GM23248 (cell line): ENCODE measurements at regions not wholly inside any gene's neighbourhood (a gene's known extent, or its start where the extent isn't known, plus 50 kb on each side); places are given as distances from the start of the nearest gene placed in this dataset.

ENCODE experiments used
- DNase-seq: peaks from one replicate; pipeline ENCODE4 v3.0.0-alpha.2; 2015
- H2AFZ ChIP-seq: fragments of 200-600 bp; sonication (generic); 2 replicates; pipeline ENCODE4 v1.6.1; 2016; ENCODE audit warnings: antibody characterized with exemption
- H3F3A ChIP-seq: fragments of 200-600 bp; sonication (generic); 2 replicates; pipeline ENCODE4 v1.6.1; 2016; ENCODE audit warnings: mild to moderate bottlenecking, antibody characterized with exemption, mixed run types; ENCODE audit not compliant: insufficient read depth
- H3K27ac ChIP-seq: fragments of 200-600 bp; sonication (generic); 2 replicates; pipeline ENCODE4 v1.5.1; 2016; ENCODE audit warnings: mild to moderate bottlenecking
- H3K27me3 ChIP-seq: fragments of 200-600 bp; sonication (generic); replicated peaks from 2 replicates; pipeline ENCODE4 v1.6.1; 2016; ENCODE audit warnings: mild to moderate bottlenecking; ENCODE audit not compliant: insufficient read depth
- H3K36me3 ChIP-seq: fragments of 200-600 bp; sonication (generic); 2 replicates; pipeline ENCODE4 v1.6.1; 2016; ENCODE audit warnings: low read depth, mild to moderate bottlenecking
- H3K4me1 ChIP-seq: fragments of 200-600 bp; sonication (generic); 2 replicates; pipeline ENCODE4 v1.6.1; 2016; ENCODE audit warnings: mild to moderate bottlenecking; ENCODE audit not compliant: insufficient read depth
- H3K4me2 ChIP-seq: fragments of 200-600 bp; sonication (generic); one replicate; pipeline ENCODE4 v1.6.1; 2016; ENCODE audit warnings: mild to moderate bottlenecking; ENCODE audit not compliant: unreplicated experiment
- H3K4me3 ChIP-seq: fragments of 200-600 bp; sonication (generic); 2 replicates; pipeline ENCODE4 v1.5.1; 2016; ENCODE audit warnings: mild to moderate bottlenecking
- H3K79me2 ChIP-seq: fragments of 200-600 bp; sonication (generic); 2 replicates; pipeline ENCODE4 v1.6.1; 2016; ENCODE audit warnings: mild to moderate bottlenecking; ENCODE audit not compliant: insufficient read depth
- H3K9ac ChIP-seq: fragments of 200-600 bp; sonication (generic); 2 replicates; pipeline ENCODE4 v1.6.1; 2016; ENCODE audit warnings: mild to moderate bottlenecking
- H3K9me2 ChIP-seq: fragments of 200-600 bp; sonication (generic); 2 replicates; pipeline ENCODE4 v1.6.1; 2016; ENCODE audit warnings: mixed run types, mild to moderate bottlenecking, moderate library complexity; ENCODE audit not compliant: insufficient read depth
- H3K9me3 ChIP-seq: fragments of 200-600 bp; sonication (generic); one replicate; pipeline ENCODE4 v1.6.1; 2017; ENCODE audit warnings: low read depth
- H4K20me1 ChIP-seq: fragments of 200-600 bp; sonication (generic); 2 replicates; pipeline ENCODE4 v1.6.0; 2016; ENCODE audit not compliant: insufficient read depth
- EZH2 ChIP-seq: fragments of 200-600 bp; sonication (generic); IDR thresholded peaks from 2 replicates; pipeline ENCODE4 v1.6.1; 2018; ENCODE audit warnings: antibody characterized with exemption, mild to moderate bottlenecking; ENCODE audit not compliant: insufficient read depth, poor library complexity, severe bottlenecking
- EZH2phosphoT487 ChIP-seq: fragments of 200-600 bp; sonication (generic); IDR thresholded peaks from 2 replicates; pipeline ENCODE4 v1.6.1; 2018; ENCODE audit warnings: antibody characterized with exemption, moderate library complexity, mild to moderate bottlenecking, low read depth; ENCODE audit not compliant: insufficient read depth
- WGBS, 2 experiments: methylation state at CpG; one replicate each; pipeline ENCODE4 v1.1.6; 2015 to 2017; ENCODE audit warnings: low lambda C conversion rate in 2 of 2, low coverage in 1 of 2; ENCODE audit errors: missing lambda C conversion rate in 2 of 2; 5-methylcytosine and 5-hydroxymethylcytosine counted together
- in situ Hi-C: fragments of 300-500 bp; cut with MboI; formaldehyde crosslinking; loops from 2 replicates; pipeline ENCODE4 v1.15.0; 2020

DNA sequence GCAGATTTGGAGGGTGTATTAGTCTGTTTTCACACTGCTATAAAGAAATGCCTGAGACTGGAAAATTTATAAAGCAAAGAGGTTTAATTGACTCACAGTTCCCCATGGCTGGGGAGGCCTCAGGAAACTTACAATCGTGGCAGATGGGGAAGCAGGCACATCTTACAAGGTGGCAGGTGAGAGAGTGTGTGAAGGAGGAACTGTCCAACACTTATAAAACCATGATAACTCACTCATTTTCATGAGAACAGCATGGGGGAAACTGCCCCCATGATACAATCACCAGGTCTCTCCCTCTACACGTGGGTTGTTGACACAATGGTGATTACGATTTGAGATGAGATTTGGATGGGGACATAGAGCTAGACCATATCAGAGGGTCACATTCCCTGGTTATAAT lies 195.6 kb downstream of the RGS9 start:
- 83 to 85% methylated on average over 3 of the region's 3 CpGs for WGBS, 2 experiments
- no peak for DNase-seq
- H3K27me3 ChIP-seq: no peaks in the 10 kb centered on the region
- H3K4me2 ChIP-seq: peak overlapping the region; percentile 0
- TF ChIP-seq EZH2 (no peak), EZH2phosphoT487 (no peak)
- peaks cover 4% of the 10 kb centered on the region; the same call in 1 of the 2 replicates for H3K4me1 ChIP-seq
- in situ Hi-C loops: no loop called here
- H3K27ac ChIP-seq: peak overlapping the region; percentile 36; the same call in 1 of the 2 replicates
- H3K36me3 ChIP-seq: no peaks in the 10 kb centered on the region
- H4K20me1 ChIP-seq: no peaks in the 10 kb centered on the region
- H3F3A ChIP-seq: 0 out of 2 replicates have a peak, but pooled peaks cover 4% of the 10 kb centered on the region
- no peaks in the 10 kb centered on the region for H3K9me2 ChIP-seq
- no peak overlapping the region for H2AFZ ChIP-seq
- no peaks in the 10 kb centered on the region for H3K79me2 ChIP-seq
- no peaks in the 10 kb centered on the region for H3K9me3 ChIP-seq
- no peak overlapping the region for H3K4me3 ChIP-seq
- no peak overlapping the region for H3K9ac ChIP-seq

DNA sequence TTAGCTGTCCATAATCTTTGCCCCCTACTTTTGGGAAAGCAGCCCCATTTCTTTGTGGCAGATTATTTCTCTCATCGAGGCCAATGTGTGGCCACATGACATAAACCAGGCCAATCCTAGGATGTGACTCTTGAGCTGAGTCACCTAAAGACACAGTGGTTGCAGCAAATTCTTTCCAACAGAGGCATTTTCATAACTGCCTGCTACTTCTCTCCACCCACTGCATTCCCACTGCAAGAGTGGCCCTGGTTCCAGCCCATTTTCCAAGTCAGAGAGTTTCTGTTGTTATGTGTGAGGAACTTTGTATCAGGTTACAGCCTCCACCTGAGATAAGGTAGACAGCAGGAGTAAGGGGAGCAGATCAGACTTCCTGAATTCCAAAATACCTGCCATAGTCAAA lies 195.2 kb downstream of the RGS9 start:
- WGBS, 2 experiments: 33 to 58% methylated on average over 1 of the region's 1 CpG
- no peaks in the 10 kb centered on the region for H4K20me1 ChIP-seq

DNA sequence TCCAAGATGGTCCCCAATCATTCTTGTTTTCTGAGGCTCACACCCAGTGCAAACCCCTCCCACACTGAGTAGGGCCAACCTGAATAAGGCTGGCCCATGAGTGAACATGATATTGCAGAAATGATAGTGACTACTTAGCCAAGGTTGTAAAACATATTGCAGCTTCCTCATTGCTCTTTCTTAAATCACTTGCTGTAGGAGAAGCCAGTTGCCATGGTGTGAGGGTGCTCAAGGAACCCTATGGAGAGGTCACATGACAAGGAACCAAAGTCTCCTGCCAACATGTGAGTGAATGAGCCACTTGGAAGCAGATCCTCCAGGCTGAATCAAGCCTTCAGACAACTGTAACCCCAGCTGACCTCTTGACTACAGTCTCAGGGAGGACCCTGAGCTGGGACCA lies 191.4 kb downstream of the RGS9 start:
- TF ChIP-seq EZH2: no peak
- no peak for TF ChIP-seq EZH2phosphoT487
- H3K36me3 ChIP-seq: no peaks in the 10 kb centered on the region
- H3K27me3 ChIP-seq: no peaks in the 10 kb centered on the region; the same call in 1 of the 2 replicates
- H3K4me2 ChIP-seq: no peak overlapping the region
- no peaks in the 10 kb centered on the region for H3K79me2 ChIP-seq
- no peaks in the 10 kb centered on the region for H3K9me2 ChIP-seq
- no peak overlapping the region for H3K4me3 ChIP-seq
- no peak for DNase-seq
- H3F3A ChIP-seq: 0 out of 2 replicates have a peak, but pooled peaks cover 4% of the 10 kb centered on the region
- no peak overlapping the region for H3K27ac ChIP-seq
- H3K9me3 ChIP-seq: no peaks in the 10 kb centered on the region
- peaks cover 4% of the 10 kb centered on the region; the same call in 1 of the 2 replicates for H3K4me1 ChIP-seq
- no peak overlapping the region for H2AFZ ChIP-seq
- in situ Hi-C loops: no loop called here
- H3K9ac ChIP-seq: no peak overlapping the region
- no peaks in the 10 kb centered on the region for H4K20me1 ChIP-seq

More for the DNA sequence above, 195.2 kb downstream of the RGS9 start:
- no peak overlapping the region for H3K9ac ChIP-seq
- peak overlapping the region; percentile 0 for H3K4me2 ChIP-seq
- no peaks in the 10 kb centered on the region for H3K9me3 ChIP-seq
- peaks cover 4% of the 10 kb centered on the region; the same call in 1 of the 2 replicates for H3K4me1 ChIP-seq
- H3K27me3 ChIP-seq: no peaks in the 10 kb centered on the region
- peak overlapping the region; percentile 36; the same call in 1 of the 2 replicates for H3K27ac ChIP-seq
- H3K9me2 ChIP-seq: no peaks in the 10 kb centered on the region
- 0 out of 2 replicates have a peak, but pooled peaks cover 4% of the 10 kb centered on the region for H3F3A ChIP-seq
- no peak overlapping the region for H2AFZ ChIP-seq
- no peaks in the 10 kb centered on the region for H3K36me3 ChIP-seq
- TF ChIP-seq EZH2: no peak
- no peak for TF ChIP-seq EZH2phosphoT487
- in situ Hi-C loops: no loop called here
- H3K4me3 ChIP-seq: no peak overlapping the region
- peak; percentile 90 for DNase-seq
- no peaks in the 10 kb centered on the region for H3K79me2 ChIP-seq

DNA sequence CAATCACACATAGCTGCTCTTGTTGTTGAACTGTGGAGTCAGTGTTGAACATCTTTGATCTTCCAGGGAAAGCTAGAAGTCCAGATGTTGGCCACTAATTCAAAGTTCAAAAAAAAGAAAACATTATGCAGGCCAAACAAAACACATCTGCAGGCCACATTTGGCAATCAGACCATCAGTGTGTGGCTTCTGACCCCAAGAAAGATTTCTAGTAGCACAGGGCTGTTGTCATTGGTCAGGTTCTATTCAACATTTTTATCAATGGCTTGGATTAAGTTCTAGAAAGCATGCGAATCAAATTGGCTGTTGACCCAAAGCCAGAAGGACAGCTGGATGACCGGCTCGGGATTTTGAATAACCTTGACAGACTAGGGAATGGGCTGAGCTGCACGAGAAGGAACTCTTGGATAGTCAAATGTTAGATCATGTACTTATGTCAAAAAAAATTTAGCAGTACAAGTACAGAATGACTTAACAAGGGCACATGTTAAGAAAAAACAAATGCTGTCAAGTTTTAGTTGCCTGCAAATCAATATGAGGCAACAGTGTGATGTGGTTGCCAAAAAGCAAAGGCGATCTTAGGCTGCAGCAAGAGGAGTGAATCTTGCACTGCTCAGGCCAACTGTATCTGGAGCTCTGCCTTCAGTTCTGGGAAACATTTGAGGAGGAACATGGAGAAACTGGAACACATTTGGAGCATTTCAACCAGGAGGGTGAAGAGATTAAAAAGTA lies 187.6 kb downstream of the RGS9 start:
- Histone ChIP-seq H3K79me2 (no peaks in the 10 kb centered on the region), H3K4me2 (no peak overlapping the region), H2AFZ (no peak overlapping the region), H3F3A (no peaks in the 10 kb centered on the region), H3K36me3 (no peaks in the 10 kb centered on the region), H3K27me3 (no peaks in the 10 kb centered on the region; the same call in 1 of the 2 replicates), H4K20me1 (no peaks in the 10 kb centered on the region), H3K27ac (no peak overlapping the region), H3K4me1 (no peaks in the 10 kb centered on the region), H3K9ac (no peak overlapping the region), H3K9me2 (no peaks in the 10 kb centered on the region), H3K4me3 (no peak overlapping the region), H3K9me3 (no peaks in the 10 kb centered on the region)
- in situ Hi-C loops: no loop called here
- no peak for TF ChIP-seq EZH2
- TF ChIP-seq EZH2phosphoT487: no peak
- 6 to 10% methylated on average over 5 of the region's 5 CpGs for WGBS, 2 experiments
- peak; percentile 23 for DNase-seq
